GM19395 (cell line): ENCODE measurements at regions not wholly inside any gene's neighbourhood (a gene's known extent, or its start where the extent isn't known, plus 50 kb on each side); places are given as distances from the start of the nearest gene placed in this dataset.

Experiments used
- ATAC-seq: cut with Tn5 transposase; IDR thresholded peaks from one replicate; pipeline ENCODE4 v1.9.1; 2021; ENCODE audit warnings: mild to moderate bottlenecking, moderate library complexity; ENCODE audit not compliant: unreplicated experiment

DNA sequence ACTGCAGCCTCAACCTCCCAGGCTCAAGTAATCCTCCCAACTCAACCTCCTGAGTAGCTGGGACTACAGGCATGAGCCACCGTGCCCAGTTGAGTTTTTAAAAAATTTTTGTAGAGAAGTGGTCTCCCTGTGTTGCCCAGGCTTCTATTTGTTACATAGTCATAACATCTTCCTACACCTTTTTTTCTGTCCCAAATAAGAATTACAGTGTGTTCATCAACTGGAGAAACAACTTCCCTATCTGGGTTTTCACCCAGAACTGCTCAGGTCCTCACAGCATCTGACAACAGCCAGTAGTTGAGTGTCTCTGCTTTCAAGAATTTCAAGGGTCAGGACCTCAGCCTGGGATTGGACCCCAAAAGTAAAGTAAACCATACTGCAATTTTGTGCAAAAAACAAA, 235.2 kb upstream of the AMIGO2 start:
- no peak for ATAC-seq

DNA sequence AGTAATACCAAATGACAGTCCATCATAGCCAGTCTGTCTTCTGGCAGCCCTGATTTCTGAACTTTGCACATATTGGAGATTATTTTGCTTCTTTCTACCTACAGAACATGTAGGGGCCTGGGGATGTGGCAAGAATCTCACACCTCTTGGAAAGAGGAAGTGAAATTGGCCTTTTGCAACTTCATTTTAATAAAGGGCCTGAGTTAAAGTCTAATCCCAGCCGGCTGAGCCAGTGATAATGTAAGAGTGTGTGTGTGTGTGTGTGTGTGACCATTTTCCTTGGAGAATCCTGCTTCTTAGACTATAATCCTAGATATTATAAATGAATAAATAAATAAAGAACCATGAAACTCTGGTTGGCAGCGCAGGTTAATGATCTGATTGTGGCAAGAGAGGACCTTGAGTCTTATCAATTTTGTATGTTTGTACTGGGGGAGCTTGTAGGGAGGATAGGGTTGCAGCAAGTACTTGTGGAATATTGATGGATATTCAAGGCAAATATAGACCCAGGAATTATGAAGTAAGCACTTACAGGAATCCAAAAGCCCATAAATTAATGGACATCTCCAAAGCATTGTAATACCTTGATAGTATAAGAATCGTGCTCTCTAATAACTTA, 233.2 kb upstream of the AMIGO2 start:
- peak; percentile 91 for ATAC-seq

DNA sequence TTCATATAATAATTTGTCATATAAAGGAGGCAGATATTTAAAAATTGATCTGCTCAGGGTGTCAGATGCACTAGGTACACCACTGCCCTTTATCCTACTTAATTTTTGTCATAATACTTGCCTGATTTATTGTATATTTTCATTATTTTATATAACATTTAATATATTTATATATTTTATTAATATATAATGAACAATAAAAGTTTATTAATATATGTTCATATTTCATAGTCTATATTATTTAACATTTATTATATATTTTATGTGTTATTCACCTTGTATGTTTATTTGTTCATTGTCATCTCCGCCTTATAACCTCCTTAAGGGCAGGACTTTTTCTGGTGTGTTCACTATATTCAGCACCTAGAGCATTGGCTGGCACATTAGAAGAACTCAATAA, 232.4 kb upstream of the AMIGO2 start:
- no peak for ATAC-seq

DNA sequence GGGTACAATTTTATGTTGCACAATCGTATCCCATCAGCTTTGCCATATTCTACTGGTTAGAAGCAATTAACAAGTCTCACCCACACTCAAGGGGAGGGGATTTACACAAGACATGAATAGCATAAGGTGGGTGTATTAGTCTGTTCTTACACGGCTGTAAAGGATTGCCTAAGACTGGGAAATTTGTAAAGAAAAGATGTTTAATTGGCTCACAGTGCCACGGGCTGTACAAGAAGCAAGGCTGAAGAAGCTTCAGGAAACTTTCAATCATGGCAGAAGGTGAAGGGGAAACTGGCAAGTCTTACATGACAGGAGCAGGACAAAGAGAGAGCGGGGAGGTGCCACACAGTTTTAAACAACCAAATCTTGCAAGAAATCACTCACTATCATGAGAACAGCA, 231.8 kb upstream of the AMIGO2 start:
- ATAC-seq, result no peak

DNA sequence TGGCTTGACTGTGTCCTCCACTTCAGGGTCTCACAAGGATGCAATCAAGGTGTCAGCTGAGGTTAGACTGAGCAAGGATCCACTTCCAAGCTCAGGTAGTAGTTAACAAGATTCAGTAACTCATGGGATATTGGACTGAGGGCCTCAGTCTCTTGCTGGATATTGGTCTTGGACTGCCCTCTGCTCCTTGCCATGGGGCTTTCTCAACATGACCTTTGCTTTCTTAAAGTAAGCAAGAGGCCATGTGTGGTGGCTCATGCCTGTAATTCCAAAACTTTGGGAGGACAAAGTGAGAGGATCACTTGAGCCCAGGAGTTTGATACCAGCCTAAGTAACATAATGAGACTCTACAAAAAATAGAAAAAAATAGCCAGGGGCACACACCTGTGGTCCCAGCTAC, 231.3 kb upstream of the AMIGO2 start:
- no peak for ATAC-seq

DNA sequence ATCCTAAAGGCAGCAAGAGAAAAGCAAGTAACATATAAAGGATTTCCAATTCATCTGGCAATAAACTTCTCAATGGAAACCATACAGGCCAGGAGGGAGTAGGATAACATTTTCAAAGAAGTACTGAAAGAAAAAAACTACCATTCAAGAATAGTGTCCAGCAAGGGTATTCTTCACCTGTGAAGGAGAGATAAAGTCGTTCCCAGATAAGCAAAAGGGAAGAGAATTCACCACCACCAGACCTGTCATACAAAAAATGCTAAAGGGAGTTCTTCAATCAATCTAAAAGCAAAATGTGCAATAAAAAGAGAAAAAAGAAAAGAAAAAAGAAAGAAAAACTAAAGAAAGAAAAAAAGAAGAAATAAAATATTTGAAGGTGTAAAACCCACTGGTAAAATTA, 228.9 kb upstream of the AMIGO2 start:
- ATAC-seq, result no peak

DNA sequence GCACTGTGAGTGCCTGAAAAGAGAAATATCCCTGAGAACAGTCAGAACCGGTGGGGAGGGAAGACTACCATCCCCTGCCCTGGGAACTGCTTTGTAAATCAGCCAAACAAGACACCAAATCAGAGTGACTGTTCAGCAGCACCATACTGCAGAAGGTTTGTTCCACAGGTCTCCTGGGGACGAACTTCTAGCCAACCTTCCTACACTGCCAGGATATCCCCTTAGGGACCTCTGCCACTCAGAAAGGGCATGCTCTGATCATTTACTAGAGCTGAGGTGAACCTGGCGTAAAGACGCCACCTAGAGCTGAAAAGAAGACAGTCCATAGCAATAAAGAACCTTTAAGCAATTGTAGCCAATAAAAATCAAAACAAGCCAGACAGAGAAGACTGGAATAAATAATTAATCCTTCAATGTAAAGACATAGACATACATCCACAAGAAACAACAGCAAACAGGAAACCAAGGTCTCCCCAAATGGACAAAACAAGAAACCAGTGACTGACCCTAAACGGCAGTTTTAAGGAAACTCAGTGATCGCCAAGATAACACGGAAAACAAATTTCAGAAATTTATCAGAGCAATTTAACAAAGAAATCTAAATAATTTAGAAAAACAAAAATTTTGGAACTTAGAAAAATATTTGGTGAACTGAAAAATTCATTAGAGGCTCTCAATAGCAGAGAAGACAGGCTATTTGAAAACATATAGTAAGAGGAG, 228.1 kb upstream of the AMIGO2 start:
- peak; percentile 85 for ATAC-seq

- peak; percentile 29 for ATAC-seq
Observed at GRCh38 chr12:47306773-47307679, 227.3 kb upstream of the AMIGO2 start.

- ATAC-seq, result no peak
Observed at GRCh38 chr12:47306130-47306529, 226.4 kb upstream of the AMIGO2 start.

- no peak for ATAC-seq
Observed at GRCh38 chr12:47305464-47305863, 225.7 kb upstream of the AMIGO2 start.

- ATAC-seq, result no peak
Observed at GRCh38 chr12:47303995-47304560, 224.3 kb upstream of the AMIGO2 start.

DNA sequence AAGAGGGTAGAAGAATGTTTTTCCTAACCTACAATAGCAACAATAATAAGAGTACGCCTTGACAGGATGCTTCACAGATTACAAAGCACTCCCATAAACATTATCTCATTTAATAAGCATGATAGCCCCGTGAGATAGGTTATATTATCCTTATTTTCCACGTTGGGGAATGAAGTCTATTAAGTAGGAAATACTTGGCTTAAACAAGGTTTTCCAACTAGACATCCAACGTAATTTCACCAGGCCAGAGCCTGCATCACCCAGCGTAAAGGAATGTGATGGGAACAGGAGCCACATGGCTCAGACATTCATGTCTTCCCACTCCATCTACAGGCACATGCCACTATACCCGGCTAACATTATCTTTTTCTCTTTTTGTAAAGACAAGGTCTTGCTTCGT, 223.4 kb upstream of the AMIGO2 start:
- no peak for ATAC-seq

GRCh38 chr12:47302111-47302671, 222.4 kb upstream of the AMIGO2 start:
- ATAC-seq, result peak; percentile 82

DNA sequence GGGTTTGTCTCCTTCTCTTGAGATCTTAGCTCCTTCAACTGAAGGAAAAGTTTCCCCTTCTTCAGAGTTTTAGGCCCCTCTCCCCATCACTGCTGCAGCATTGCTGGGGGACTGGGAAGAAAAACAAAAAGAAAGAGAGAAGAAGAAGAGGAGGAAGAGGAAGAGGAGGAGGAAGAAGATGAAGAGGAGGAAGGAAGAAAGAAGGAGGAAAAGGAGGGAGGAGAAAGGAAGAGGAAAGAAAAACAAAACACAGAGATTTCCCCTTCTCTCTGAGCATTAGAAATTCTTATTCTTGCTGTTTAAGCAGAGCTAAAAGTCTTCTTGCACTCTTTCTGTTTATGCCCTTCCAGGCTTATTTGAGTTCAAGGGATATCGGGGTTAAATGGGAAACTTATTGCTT, 219.8 kb upstream of the AMIGO2 start:
- no peak for ATAC-seq

- ATAC-seq, result no peak
Observed at GRCh38 chr12:47297993-47298392, 218.2 kb upstream of the AMIGO2 start.

GRCh38 chr12:47296828-47297227, 217.1 kb upstream of the AMIGO2 start:
- ATAC-seq, result no peak

DNA sequence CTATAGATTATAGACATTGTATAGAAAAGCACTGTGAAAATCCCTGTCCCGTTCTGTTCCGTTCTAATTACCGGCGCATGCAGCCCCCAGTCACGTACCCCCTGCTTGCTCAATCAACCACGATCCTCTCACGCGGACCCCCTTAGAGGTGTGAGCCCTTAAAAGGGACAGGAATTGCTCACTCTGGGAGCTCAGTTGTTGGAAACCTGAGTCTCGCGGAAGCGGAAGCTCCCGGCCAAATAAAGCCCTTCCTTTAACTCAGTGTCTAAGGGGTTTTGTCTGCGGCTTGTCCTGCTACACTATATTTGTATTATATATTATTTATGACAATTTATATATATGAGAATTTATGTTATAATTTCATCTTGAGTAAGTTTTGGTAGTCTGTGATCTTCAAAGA, 213.6 kb upstream of the AMIGO2 start:
- ATAC-seq, result no peak

DNA sequence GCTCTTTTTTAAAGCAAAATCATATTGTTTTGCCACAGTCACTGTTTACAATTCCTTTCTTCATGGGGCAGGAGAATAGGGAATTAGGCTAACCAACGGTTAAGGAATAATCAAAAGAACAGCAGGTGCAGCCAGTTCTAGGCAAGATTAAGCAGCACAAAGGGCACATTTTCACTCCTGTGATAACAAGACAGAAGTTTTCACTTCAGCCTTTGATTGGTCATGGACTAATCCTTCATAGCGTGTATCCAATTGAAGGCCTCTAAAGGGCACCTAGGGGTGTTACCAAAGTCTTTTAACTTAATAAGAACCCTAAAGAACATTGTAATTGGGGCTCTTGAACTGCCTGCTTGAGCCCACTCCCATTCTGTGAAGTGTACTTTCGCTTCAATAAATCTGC, 206.9 kb upstream of the AMIGO2 start:
- ATAC-seq, result no peak
